WTC11 (cell line): ENCODE measurements at regions not wholly inside any gene's neighbourhood (a gene's known extent, or its start where the extent isn't known, plus 50 kb on each side); places are given as distances from the start of the nearest gene placed in this dataset.

Experiments used
- ATAC-seq: fragments of 200-7000 bp; cut with Tn5 transposase; 2 replicates; pipeline ENCODE4 v1.10.0; 2021; ENCODE audit warnings: mild to moderate bottlenecking, moderate library complexity
- CTCF ChIA-PET: fragments of 300-600 bp; sonication (Branson Sonifier 250); formaldehyde crosslinking; loops from one replicate; lab custom pipeline; 2021; ENCODE audit warnings: antibody characterized with exemption; lab: Charles Lee
- POLR2A ChIA-PET: fragments of 350-600 bp; sonication (Branson Sonifier 250); formaldehyde crosslinking; loops from one replicate; lab custom pipeline; 2021; ENCODE audit warnings: antibody characterized with exemption; lab: Charles Lee
- DNase-seq: peaks from one replicate; pipeline ENCODE4 v3.0.0; 2021; ENCODE audit warnings: low spot score
- H3K27ac Mint-ChIP-seq: 2 replicates; pipeline ENCODE4 v1.8.0; 2021; ENCODE audit warnings: mixed read lengths
- H3K27me3 Mint-ChIP-seq: 2 replicates; pipeline ENCODE4 v1.8.0; 2021; ENCODE audit warnings: low read depth, mild to moderate bottlenecking, moderate library complexity, mixed read lengths
- H3K36me3 Mint-ChIP-seq: 2 replicates; pipeline ENCODE4 v1.8.0; 2021; ENCODE audit warnings: mixed read lengths
- H3K4me1 Mint-ChIP-seq: 2 replicates; pipeline ENCODE4 v1.8.0; 2022; ENCODE audit warnings: mixed read lengths
- H3K4me3 Mint-ChIP-seq: 2 replicates; pipeline ENCODE4 v1.8.0; 2021; ENCODE audit warnings: mild to moderate bottlenecking, moderate library complexity, mixed read lengths
- H3K9me3 Mint-ChIP-seq: 2 replicates; pipeline ENCODE4 v1.8.0; 2021; ENCODE audit warnings: mixed read lengths
- ETV6 ChIP-seq: sonication (generic); formaldehyde crosslinking; IDR thresholded peaks from 2 replicates; pipeline ENCODE4 v1.8.1; 2022; ENCODE audit warnings: mild to moderate bottlenecking, missing genetic modification reagents
- GRHL2 ChIP-seq: fragments of 250-450 bp; sonication (Bioruptor Pico); IDR thresholded peaks from 2 replicates; pipeline ENCODE4 v1.8.0; 2022; ENCODE audit warnings: mild to moderate bottlenecking, moderate library complexity; ENCODE audit not compliant: insufficient replicate concordance, severe bottlenecking
- HMGA2 ChIP-seq: fragments of 250-450 bp; sonication (Bioruptor Pico); IDR thresholded peaks from 2 replicates; pipeline ENCODE4 v1.4.0; 2021; ENCODE audit warnings: mild to moderate bottlenecking, moderate library complexity
- MYBL2 ChIP-seq: sonication (generic); formaldehyde crosslinking; IDR thresholded peaks from 2 replicates; pipeline ENCODE4 v1.8.1; 2023; ENCODE audit warnings: mild to moderate bottlenecking, moderate library complexity, missing genetic modification reagents
- NFE2L1 ChIP-seq: sonication (generic); formaldehyde crosslinking; IDR thresholded peaks from 2 replicates; pipeline ENCODE4 v1.8.1; 2023; ENCODE audit warnings: missing genetic modification reagents
- NFYB ChIP-seq: sonication (generic); formaldehyde crosslinking; conservative IDR thresholded peaks from 2 replicates; pipeline ENCODE4 v1.8.0; 2022; ENCODE audit warnings: low read depth, missing genetic modification reagents
- NR2C2 ChIP-seq: sonication (generic); formaldehyde crosslinking; IDR thresholded peaks from 2 replicates; pipeline ENCODE4 v1.8.0; 2022; ENCODE audit warnings: mild to moderate bottlenecking, missing genetic modification reagents
- RORB ChIP-seq: fragments of 250-450 bp; sonication (Bioruptor Pico); IDR thresholded peaks from 2 replicates; pipeline ENCODE4 v1.9.0; 2021; ENCODE audit warnings: mild to moderate bottlenecking
- TCF7 ChIP-seq: sonication (generic); formaldehyde crosslinking; IDR thresholded peaks from 2 replicates; pipeline ENCODE4 v1.8.0; 2022; ENCODE audit warnings: mild to moderate bottlenecking, low read depth, missing genetic modification reagents, moderate library complexity
- ZNF121 ChIP-seq: sonication (generic); formaldehyde crosslinking; IDR thresholded peaks from 2 replicates; pipeline ENCODE4 v1.8.0; 2023; ENCODE audit warnings: missing genetic modification reagents
- ZNF138 ChIP-seq: sonication (generic); formaldehyde crosslinking; conservative IDR thresholded peaks from 2 replicates; pipeline ENCODE4 v1.8.1; 2022; ENCODE audit warnings: mild to moderate bottlenecking, moderate library complexity, missing genetic modification reagents
- TF ChIP-seq, protein P1 (sequence below): sonication (generic); formaldehyde crosslinking; conservative IDR thresholded peaks from 2 replicates; pipeline ENCODE4 v1.8.1; 2022; ENCODE audit warnings: mild to moderate bottlenecking, missing genetic modification reagents
- TF ChIP-seq, protein P2 (sequence below): sonication (generic); formaldehyde crosslinking; IDR thresholded peaks from 2 replicates; pipeline ENCODE4 v1.8.1; 2022; ENCODE audit warnings: mild to moderate bottlenecking, missing genetic modification reagents, moderate library complexity, borderline replicate concordance
- TF ChIP-seq, protein P3 (sequence below): fragments of 250-450 bp; sonication (Bioruptor Pico); IDR thresholded peaks from 2 replicates; pipeline ENCODE4 v1.8.0; 2021; ENCODE audit warnings: mild to moderate bottlenecking
- TF ChIP-seq, protein P4 (sequence below): sonication (generic); formaldehyde crosslinking; IDR thresholded peaks from 2 replicates; pipeline ENCODE4 v1.8.1; 2023; ENCODE audit warnings: mild to moderate bottlenecking, missing genetic modification reagents, moderate library complexity
- TF ChIP-seq, protein P5 (sequence below): fragments of 250-450 bp; sonication (Bioruptor Pico); conservative IDR thresholded peaks from 2 replicates; pipeline ENCODE4 v1.9.0; 2021; ENCODE audit warnings: mild to moderate bottlenecking
- TF ChIP-seq, protein P6 (sequence below): sonication (generic); formaldehyde crosslinking; IDR thresholded peaks from 2 replicates; pipeline ENCODE4 v1.8.1; 2022; ENCODE audit warnings: low read depth, mild to moderate bottlenecking, moderate library complexity, missing genetic modification reagents, borderline replicate concordance

DNA sequence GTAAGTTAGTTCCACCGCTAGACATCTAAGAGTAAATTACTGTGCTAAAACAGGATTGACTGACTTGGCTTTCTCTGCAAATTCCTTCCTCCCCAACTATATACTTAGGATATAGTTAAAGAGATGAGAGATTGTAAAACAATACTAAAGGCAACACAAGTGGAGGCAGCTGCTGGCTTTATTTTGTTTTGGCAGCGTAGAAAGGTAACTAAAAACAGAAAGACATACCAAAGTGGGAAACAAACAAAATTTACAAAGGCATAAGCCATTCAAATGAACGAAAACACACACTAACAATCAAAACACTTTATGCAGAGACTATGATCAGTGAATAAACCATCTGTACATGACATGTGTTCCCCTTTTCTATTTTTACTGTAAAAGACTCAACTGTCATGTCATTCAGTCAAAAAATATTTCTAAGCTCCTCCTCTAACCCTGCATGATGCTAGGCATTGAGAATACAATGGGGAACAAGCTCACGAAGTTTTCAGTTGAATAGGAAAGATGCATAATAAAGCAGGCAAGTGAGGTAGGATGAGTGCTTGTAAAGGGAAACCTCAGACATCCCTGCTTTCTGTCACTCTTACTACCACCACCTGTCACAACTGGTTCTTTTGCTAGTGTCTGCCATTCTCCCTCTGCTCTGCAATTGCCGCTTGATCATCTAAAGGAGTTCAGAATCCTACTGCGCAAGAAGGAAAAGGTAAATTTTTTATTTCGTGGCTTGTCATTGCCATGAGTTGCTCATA lies 64.2 kb upstream of the COL1A2 start (continued):
- TF ChIP-seq TCF7 (CRISPR knock-in tag), result no peak
- TF ChIP-seq, protein P1, sequence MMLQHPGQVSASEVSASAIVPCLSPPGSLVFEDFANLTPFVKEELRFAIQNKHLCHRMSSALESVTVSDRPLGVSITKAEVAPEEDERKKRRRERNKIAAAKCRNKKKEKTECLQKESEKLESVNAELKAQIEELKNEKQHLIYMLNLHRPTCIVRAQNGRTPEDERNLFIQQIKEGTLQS (CRISPR knock-in tag), result no peak

DNA sequence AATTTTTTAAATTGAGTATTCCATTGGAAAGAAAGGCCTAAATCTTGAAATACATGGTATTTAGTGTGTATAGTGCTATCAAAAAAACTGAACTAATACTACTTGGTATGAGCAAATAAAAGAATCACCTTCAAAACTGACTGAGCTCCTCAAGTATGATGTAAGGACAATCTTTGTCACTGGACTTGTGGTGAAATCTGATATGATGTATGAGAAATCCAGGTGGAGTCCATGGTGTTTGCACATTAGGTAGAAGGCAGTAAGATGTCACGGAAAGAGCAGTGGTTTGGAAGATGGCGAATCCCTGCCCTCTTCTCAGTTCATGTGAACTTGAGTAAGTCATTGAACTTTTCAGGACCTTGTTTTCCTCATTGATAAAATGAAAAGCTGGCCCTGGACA lies 62.1 kb upstream of the COL1A2 start:
- ATAC-seq (no peak), DNase-seq (no peak)
- H3K36me3 Mint-ChIP-seq, result no peaks in the 10 kb centered on the region
- no peak overlapping the region for H3K27ac Mint-ChIP-seq
- TF ChIP-seq, protein P2, sequence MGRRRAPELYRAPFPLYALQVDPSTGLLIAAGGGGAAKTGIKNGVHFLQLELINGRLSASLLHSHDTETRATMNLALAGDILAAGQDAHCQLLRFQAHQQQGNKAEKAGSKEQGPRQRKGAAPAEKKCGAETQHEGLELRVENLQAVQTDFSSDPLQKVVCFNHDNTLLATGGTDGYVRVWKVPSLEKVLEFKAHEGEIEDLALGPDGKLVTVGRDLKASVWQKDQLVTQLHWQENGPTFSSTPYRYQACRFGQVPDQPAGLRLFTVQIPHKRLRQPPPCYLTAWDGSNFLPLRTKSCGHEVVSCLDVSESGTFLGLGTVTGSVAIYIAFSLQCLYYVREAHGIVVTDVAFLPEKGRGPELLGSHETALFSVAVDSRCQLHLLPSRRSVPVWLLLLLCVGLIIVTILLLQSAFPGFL (CRISPR knock-in tag), result no peak
- no peak for TF ChIP-seq ZNF121 (CRISPR knock-in tag)
- TF ChIP-seq NFE2L1 (CRISPR knock-in tag), result no peak
- no peak for TF ChIP-seq ZNF138
- TF ChIP-seq, protein P3, sequence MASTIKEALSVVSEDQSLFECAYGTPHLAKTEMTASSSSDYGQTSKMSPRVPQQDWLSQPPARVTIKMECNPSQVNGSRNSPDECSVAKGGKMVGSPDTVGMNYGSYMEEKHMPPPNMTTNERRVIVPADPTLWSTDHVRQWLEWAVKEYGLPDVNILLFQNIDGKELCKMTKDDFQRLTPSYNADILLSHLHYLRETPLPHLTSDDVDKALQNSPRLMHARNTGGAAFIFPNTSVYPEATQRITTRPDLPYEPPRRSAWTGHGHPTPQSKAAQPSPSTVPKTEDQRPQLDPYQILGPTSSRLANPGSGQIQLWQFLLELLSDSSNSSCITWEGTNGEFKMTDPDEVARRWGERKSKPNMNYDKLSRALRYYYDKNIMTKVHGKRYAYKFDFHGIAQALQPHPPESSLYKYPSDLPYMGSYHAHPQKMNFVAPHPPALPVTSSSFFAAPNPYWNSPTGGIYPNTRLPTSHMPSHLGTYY (CRISPR knock-in tag), result no peak
- TF ChIP-seq, protein P4, sequence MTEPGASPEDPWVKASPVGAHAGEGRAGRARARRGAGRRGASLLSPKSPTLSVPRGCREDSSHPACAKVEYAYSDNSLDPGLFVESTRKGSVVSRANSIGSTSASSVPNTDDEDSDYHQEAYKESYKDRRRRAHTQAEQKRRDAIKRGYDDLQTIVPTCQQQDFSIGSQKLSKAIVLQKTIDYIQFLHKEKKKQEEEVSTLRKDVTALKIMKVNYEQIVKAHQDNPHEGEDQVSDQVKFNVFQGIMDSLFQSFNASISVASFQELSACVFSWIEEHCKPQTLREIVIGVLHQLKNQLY, result no peak
- no peak for TF ChIP-seq ETV6 (CRISPR knock-in tag)
- TF ChIP-seq, protein P5, sequence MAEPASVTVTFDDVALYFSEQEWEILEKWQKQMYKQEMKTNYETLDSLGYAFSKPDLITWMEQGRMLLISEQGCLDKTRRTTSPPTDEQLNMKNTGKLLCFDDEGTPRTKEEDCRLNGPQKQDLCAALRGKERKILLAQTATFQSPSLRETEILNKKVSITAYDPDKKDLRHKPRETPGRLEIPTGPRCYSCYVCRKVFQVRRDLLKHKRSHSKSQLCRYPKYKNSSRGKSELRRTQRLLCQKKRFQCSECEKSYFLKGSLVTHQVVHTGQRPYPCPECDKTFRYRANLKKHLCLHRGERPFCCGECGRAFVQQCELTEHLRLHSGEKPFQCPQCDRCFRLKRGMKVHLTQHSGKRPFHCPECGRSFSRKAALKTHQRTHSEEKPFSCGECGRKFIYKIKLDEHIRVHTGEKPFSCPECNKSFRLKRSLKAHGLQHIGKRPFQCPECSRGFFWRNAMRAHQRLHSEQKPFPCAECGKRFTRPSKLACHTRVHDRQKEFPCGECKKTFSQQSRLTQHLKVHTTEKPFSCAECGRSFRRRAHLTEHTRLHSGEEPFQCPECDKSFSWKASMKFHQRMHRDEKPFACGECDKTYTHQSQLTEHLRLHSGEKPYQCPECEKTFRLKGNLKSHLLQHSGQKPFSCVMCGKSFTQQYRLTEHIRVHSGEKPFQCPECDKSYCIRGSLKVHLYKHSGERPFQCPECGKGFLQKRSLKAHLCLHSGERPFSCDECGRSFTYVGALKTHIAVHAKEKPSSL (CRISPR knock-in tag), result no peak
- no peak for TF ChIP-seq MYBL2 (CRISPR knock-in tag)
- TF ChIP-seq NR2C2 (CRISPR knock-in tag), result no peak
- no peak for TF ChIP-seq GRHL2 (CRISPR knock-in tag)
- no peak for TF ChIP-seq NFYB (CRISPR knock-in tag)
- H3K27me3 Mint-ChIP-seq, result no peaks in the 10 kb centered on the region; the same call in 1 of the 2 replicates
- no peak overlapping the region for H3K4me3 Mint-ChIP-seq
- CTCF ChIA-PET, result interaction anchor here (1.8 kb wide), 1 partner anchor 63 kb away, joined by 6 read pairs; the partner anchor contains the start of gene COL1A2
- peaks cover 11% of the 10 kb centered on the region for H3K4me1 Mint-ChIP-seq
- H3K9me3 Mint-ChIP-seq, result 0 out of 2 replicates have a peak, but pooled peaks cover 4% of the 10 kb centered on the region
- POLR2A ChIA-PET, result interaction anchor here (0.6 kb wide), 1 partner anchor 333 kb away, joined by 4 read pairs; no protein-coding TSS in a partner anchor

DNA sequence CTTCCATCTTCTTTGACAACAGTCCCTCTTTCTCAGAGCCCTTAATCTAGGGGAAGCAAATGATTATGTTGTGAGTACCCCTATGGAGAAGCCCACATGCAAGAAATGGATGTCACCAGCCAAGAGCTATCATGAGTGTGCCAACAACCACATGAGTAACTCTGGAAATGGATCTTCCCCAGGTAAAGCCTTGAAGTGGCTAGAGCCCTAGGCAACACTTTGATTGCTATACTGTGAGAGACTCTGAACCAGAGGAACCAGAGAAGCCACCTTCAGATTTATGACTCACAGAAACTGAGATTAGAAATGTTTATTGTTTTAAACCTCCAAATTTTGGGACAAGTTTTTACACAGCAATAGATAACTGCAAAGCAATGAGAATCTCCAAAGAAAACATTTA lies 60.9 kb upstream of the COL1A2 start:
- TF ChIP-seq HMGA2 (CRISPR knock-in tag), result no peak
- no peak for TF ChIP-seq RORB (CRISPR knock-in tag)
- no peak for TF ChIP-seq MYBL2 (CRISPR knock-in tag)
- TF ChIP-seq TCF7 (CRISPR knock-in tag), result no peak
- TF ChIP-seq, protein P1 (CRISPR knock-in tag), result no peak
- TF ChIP-seq, protein P6, sequence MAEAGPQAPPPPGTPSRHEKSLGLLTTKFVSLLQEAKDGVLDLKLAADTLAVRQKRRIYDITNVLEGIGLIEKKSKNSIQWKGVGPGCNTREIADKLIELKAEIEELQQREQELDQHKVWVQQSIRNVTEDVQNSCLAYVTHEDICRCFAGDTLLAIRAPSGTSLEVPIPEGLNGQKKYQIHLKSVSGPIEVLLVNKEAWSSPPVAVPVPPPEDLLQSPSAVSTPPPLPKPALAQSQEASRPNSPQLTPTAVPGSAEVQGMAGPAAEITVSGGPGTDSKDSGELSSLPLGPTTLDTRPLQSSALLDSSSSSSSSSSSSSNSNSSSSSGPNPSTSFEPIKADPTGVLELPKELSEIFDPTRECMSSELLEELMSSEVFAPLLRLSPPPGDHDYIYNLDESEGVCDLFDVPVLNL (CRISPR knock-in tag), result no peak
- TF ChIP-seq, all 79 proteins: peak for 0
- Mint-ChIP-seq H3K4me1 (peaks cover 11% of the 10 kb centered on the region), H3K27me3 (no peaks in the 10 kb centered on the region; the same call in 1 of the 2 replicates), H3K36me3 (no peaks in the 10 kb centered on the region), H3K4me3 (no peak overlapping the region), H3K9me3 (no peaks in the 10 kb centered on the region), H3K27ac (no peak overlapping the region)
- ChIA-PET POLR2A (no interaction called here), CTCF (interaction anchor here (1.8 kb wide), 1 partner anchor 61 kb away, joined by 6 read pairs; the partner anchor contains the start of gene COL1A2)
- ATAC-seq (no peak), DNase-seq (no peak)
